DND-41 (cell line): ENCODE measurements at regions not wholly inside any gene's neighbourhood (a gene's known extent, or its start where the extent isn't known, plus 50 kb on each side); places are given as distances from the start of the nearest gene placed in this dataset.

ENCODE experiments used
- ATAC-seq: fragments of 200-7000 bp; cut with Tn5 transposase; 3 replicates; pipeline ENCODE4 v1.9.1; 2021; ENCODE audit warnings: low read depth; ENCODE audit not compliant: insufficient read depth
- DNase-seq: peaks from one replicate; pipeline ENCODE4 v3.0.0-alpha.2; 2020
- H2AFZ ChIP-seq: 2 replicates; pipeline ENCODE4 v1.6.0; 2012; ENCODE audit warnings: low read depth, low read length
- H3K27ac ChIP-seq: 2 replicates; pipeline ENCODE4 v1.5.1; 2012; ENCODE audit warnings: low read length, inconsistent platforms
- H3K27me3 ChIP-seq: fragments of 200-600 bp; sonication (generic); 2 replicates; pipeline ENCODE4 v1.6.0; 2012; ENCODE audit warnings: low read length, mild to moderate bottlenecking, inconsistent platforms; ENCODE audit not compliant: insufficient read depth, poor library complexity
- H3K36me3 ChIP-seq: 2 replicates; pipeline ENCODE4 v1.5.1; 2012; ENCODE audit warnings: low read length, inconsistent platforms; ENCODE audit not compliant: insufficient read depth
- H3K4me1 ChIP-seq: 2 replicates; pipeline ENCODE4 v1.5.1; 2012; ENCODE audit warnings: mild to moderate bottlenecking, low read length; ENCODE audit not compliant: insufficient read depth
- H3K4me2 ChIP-seq: 2 replicates; pipeline ENCODE4 v1.6.0; 2012; ENCODE audit warnings: mild to moderate bottlenecking, moderate library complexity, low read length, inconsistent platforms; ENCODE audit not compliant: insufficient read depth
- H3K4me3 ChIP-seq, 2 experiments: fragments of 200-600 bp in 1 of 2; shearing (Covaris generic) in 1 of 2; 2 replicates each; pipeline ENCODE4 v1.5.1; 2012 to 2016; ENCODE audit warnings: inconsistent platforms in 2 of 2, low read length in 2 of 2, mild to moderate bottlenecking in 2 of 2, low read depth in 1 of 2, moderate library complexity in 1 of 2
- H3K79me2 ChIP-seq: 2 replicates; pipeline ENCODE4 v1.6.0; 2012; ENCODE audit warnings: low read length, inconsistent platforms; ENCODE audit not compliant: insufficient read depth
- H3K9ac ChIP-seq: 2 replicates; pipeline ENCODE4 v1.6.0; 2012; ENCODE audit warnings: low read depth, mild to moderate bottlenecking, inconsistent platforms, low read length, moderate library complexity
- H3K9me3 ChIP-seq: 2 replicates; pipeline ENCODE4 v1.5.1; 2012; ENCODE audit warnings: low read length, moderate library complexity, mild to moderate bottlenecking, inconsistent platforms; ENCODE audit not compliant: insufficient read depth, severe bottlenecking
- H4K20me1 ChIP-seq: 2 replicates; pipeline ENCODE4 v1.6.0; 2012; ENCODE audit warnings: low read length; ENCODE audit not compliant: insufficient read depth
- CTCF ChIP-seq: IDR thresholded peaks from 2 replicates; pipeline ENCODE4 v1.5.1; 2012; ENCODE audit warnings: borderline replicate concordance, low read length, moderate library complexity, mild to moderate bottlenecking; ENCODE audit not compliant: poor library complexity, severe bottlenecking; ENCODE audit errors: extremely low read depth
- EZH2 ChIP-seq: IDR thresholded peaks from 3 replicates; pipeline ENCODE4 v1.6.1; 2012; ENCODE audit warnings: borderline replicate concordance, low read depth, mild to moderate bottlenecking, moderate library complexity, low read length, inconsistent platforms; ENCODE audit not compliant: severe bottlenecking

- no peaks in the 10 kb centered on the region for H3K27me3 ChIP-seq
- no peak for TF ChIP-seq EZH2
These were observed 130.2 kb upstream of the SSTR4 start for GRCh38 chr20:22904905-22905304.

GRCh38 chr20:22905658-22906057, 129.5 kb upstream of the SSTR4 start:
- Histone ChIP-seq H3K36me3 (no peaks in the 10 kb centered on the region), H3K4me2 (no peak overlapping the region), H3K27me3 (no peaks in the 10 kb centered on the region), H3K9me3 (peaks cover 5% of the 10 kb centered on the region), H3K4me1 (peaks cover 18% of the 10 kb centered on the region), H2AFZ (no peak overlapping the region), H3K4me3 (no peak overlapping the region), H3K79me2 (no peaks in the 10 kb centered on the region), H3K27ac (no peak overlapping the region), H3K9ac (no peak overlapping the region), H4K20me1 (no peaks in the 10 kb centered on the region)
- ATAC-seq (peak; percentile 85), DNase-seq (peak; percentile 58)
- TF ChIP-seq EZH2, result no peak
- TF ChIP-seq CTCF, result no peak

More at GRCh38 chr20:22904905-22905304, 130.2 kb upstream of the SSTR4 start:
- Histone ChIP-seq H2AFZ (no peak overlapping the region), H3K4me2 (no peak overlapping the region), H3K79me2 (no peaks in the 10 kb centered on the region), H3K9me3 (peaks cover 5% of the 10 kb centered on the region), H4K20me1 (no peaks in the 10 kb centered on the region), H3K9ac (no peak overlapping the region), H3K36me3 (no peaks in the 10 kb centered on the region), H3K4me3 (no peak overlapping the region), H3K4me1 (peaks cover 17% of the 10 kb centered on the region), H3K27ac (no peak overlapping the region)
- DNase-seq (no peak), ATAC-seq (no peak)

- Histone ChIP-seq H3K36me3 (no peaks in the 10 kb centered on the region), H3K9ac (no peak overlapping the region), H2AFZ (peak overlapping the region; percentile 11; the same call in 1 of the 2 replicates), H3K4me2 (0 out of 2 replicates have a peak overlapping the region, but pooled peaks have one; percentile 8), H3K27me3 (no peaks in the 10 kb centered on the region), H3K9me3 (no peaks in the 10 kb centered on the region), H3K27ac (peak overlapping the region; percentile 46), H3K4me3 (no peak overlapping the region), H3K4me1 (peaks cover 18% of the 10 kb centered on the region), H3K79me2 (no peaks in the 10 kb centered on the region), H4K20me1 (no peaks in the 10 kb centered on the region)
- DNase-seq, result peak; percentile 24
- ATAC-seq, result 0 out of 3 replicates have a peak, but pooled peaks have one; percentile 23
- TF ChIP-seq EZH2 (no peak), CTCF (peak; percentile 51)
These were observed 126.7 kb upstream of the SSTR4 start for GRCh38 chr20:22908437-22908836.

DNA sequence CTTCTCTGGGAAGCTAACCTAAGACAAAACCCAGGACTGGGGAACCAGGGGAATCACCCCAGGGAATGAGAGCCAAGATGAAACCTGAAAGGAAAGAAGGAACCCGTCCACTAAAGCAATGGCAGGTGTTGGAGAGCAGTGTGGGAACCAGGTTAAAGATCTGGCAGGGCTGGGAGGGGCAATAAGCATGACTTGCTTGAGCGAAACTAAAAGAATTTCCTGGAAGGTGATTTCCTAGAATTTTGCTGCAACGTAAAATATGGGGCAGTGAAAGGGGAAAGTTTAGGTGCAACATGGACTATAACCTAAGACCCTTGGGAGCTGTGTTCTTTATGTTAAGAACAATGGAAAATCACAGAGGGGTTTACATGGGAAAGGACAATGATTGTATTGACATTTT, 126.2 kb upstream of the SSTR4 start:
- peak; percentile 60; the same call in 2 of the 3 replicates for ATAC-seq
- Histone ChIP-seq H3K36me3 (no peaks in the 10 kb centered on the region), H3K27me3 (no peaks in the 10 kb centered on the region), H3K27ac (peak overlapping the region; percentile 46), H3K79me2 (no peaks in the 10 kb centered on the region), H3K4me3 (no peak overlapping the region), H2AFZ (no peak overlapping the region), H3K4me1 (peaks cover 18% of the 10 kb centered on the region), H3K9ac (no peak overlapping the region), H3K9me3 (no peaks in the 10 kb centered on the region), H4K20me1 (no peaks in the 10 kb centered on the region), H3K4me2 (no peak overlapping the region)
- peak; percentile 56 for DNase-seq
- TF ChIP-seq CTCF, result no peak
